Fibroblast of skin of scalp (primary cell): ENCODE measurements at regions not wholly inside any gene's neighbourhood (a gene's known extent, or its start where the extent isn't known, plus 50 kb on each side); places are given as distances from the start of the nearest gene placed in this dataset.

ENCODE experiments used
- DNase-seq: peaks from one replicate; pipeline ENCODE4 v3.0.0-alpha.2; 2013

- DNase-seq = no peak
These were observed 556.3 kb downstream of the PPARGC1A start for GRCh38 chr4:23333556-23333945.

- DNase-seq = no peak
These were observed 557.5 kb downstream of the PPARGC1A start for GRCh38 chr4:23332313-23332712.

- no peak for DNase-seq
These were observed 562.7 kb downstream of the PPARGC1A start for GRCh38 chr4:23327120-23327519.

- peak; percentile 15 for DNase-seq
These were observed 565.7 kb downstream of the PPARGC1A start for GRCh38 chr4:23324021-23324690.

- no peak for DNase-seq
These were observed 566.4 kb downstream of the PPARGC1A start for GRCh38 chr4:23323436-23323835.

GRCh38 chr4:23322732-23323131, 567.1 kb downstream of the PPARGC1A start:
- DNase-seq = no peak

GRCh38 chr4:23320931-23321587, 568.8 kb downstream of the PPARGC1A start:
- no peak for DNase-seq

GRCh38 chr4:23312686-23313085, 577.2 kb downstream of the PPARGC1A start:
- no peak for DNase-seq

GRCh38 chr4:23311983-23312382, 577.9 kb downstream of the PPARGC1A start:
- DNase-seq = no peak

GRCh38 chr4:23305026-23305425, 584.8 kb downstream of the PPARGC1A start:
- DNase-seq = peak; percentile 5

- DNase-seq = no peak
These were observed 591.5 kb downstream of the PPARGC1A start for GRCh38 chr4:23298371-23298770.

GRCh38 chr4:23297327-23297726, 592.5 kb downstream of the PPARGC1A start:
- no peak for DNase-seq

- DNase-seq = no peak
These were observed 598.4 kb downstream of the GBA3 start for GRCh38 chr4:23291139-23291538.

- DNase-seq = no peak
These were observed 597.9 kb downstream of the GBA3 start for GRCh38 chr4:23290656-23291055.

- no peak for DNase-seq
These were observed 586.7 kb downstream of the GBA3 start for GRCh38 chr4:23279377-23279986.

GRCh38 chr4:23278845-23279244, 586.1 kb downstream of the GBA3 start:
- no peak for DNase-seq

GRCh38 chr4:23276076-23276475, 583.3 kb downstream of the GBA3 start:
- DNase-seq = no peak

- DNase-seq = peak; percentile 8
These were observed 576.8 kb downstream of the GBA3 start for GRCh38 chr4:23269566-23269965.

GRCh38 chr4:23268072-23268771, 575.5 kb downstream of the GBA3 start:
- no peak for DNase-seq

GRCh38 chr4:23266401-23266800, 573.7 kb downstream of the GBA3 start:
- DNase-seq = no peak

- no peak for DNase-seq
These were observed 567.8 kb downstream of the GBA3 start for GRCh38 chr4:23260511-23260910.

- DNase-seq = no peak
These were observed 552.6 kb downstream of the GBA3 start for GRCh38 chr4:23245203-23245832.

GRCh38 chr4:23242962-23243361, 550.2 kb downstream of the GBA3 start:
- no peak for DNase-seq
